Keratinocyte (primary cell): ENCODE measurements at regions not wholly inside any gene's neighbourhood (a gene's known extent, or its start where the extent isn't known, plus 50 kb on each side); places are given as distances from the start of the nearest gene placed in this dataset.
"Not testable (repeated sequence)": the region's sequence is repeated elsewhere in the genome, so short reads cannot be mapped to it uniquely, and the experiment has no call there.

ENCODE experiments used
- DNase-seq: peaks from one replicate; pipeline ENCODE4 v3.0.0-alpha.2; 2011; ENCODE audit warnings: low read depth, missing footprints, low spot score
- FAIRE-seq: peaks from 2 replicates; lab custom pipeline; 2011; peaks lifted over from hg19 to GRCh38; lab: Jason Lieb, UNC
- H2AFZ ChIP-seq: 2 replicates; pipeline ENCODE4 v1.6.0; 2012; ENCODE audit warnings: low read length, control low read depth, inconsistent platforms; ENCODE audit not compliant: control insufficient read depth
- H3K27ac ChIP-seq: 2 replicates; pipeline ENCODE4 v1.5.1; 2011; ENCODE audit warnings: low read length; ENCODE audit not compliant: control insufficient read depth, insufficient read depth
- H3K27me3 ChIP-seq: 3 replicates; pipeline ENCODE4 v1.6.0; 2011; ENCODE audit warnings: low read length; ENCODE audit not compliant: control insufficient read depth, insufficient read depth; ENCODE audit errors: extremely low read depth
- H3K36me3 ChIP-seq, 2 experiments: 2 replicates in 1 of 2; 3 replicates in 1 of 2; pipeline ENCODE4 v1.5.1; 2011; ENCODE audit warnings: low read length in 2 of 2, mild to moderate bottlenecking in 1 of 2; ENCODE audit not compliant: control insufficient read depth in 2 of 2, insufficient read depth in 2 of 2; ENCODE audit errors: extremely low read depth in 1 of 2
- H3K4me1 ChIP-seq: 3 replicates; pipeline ENCODE4 v1.5.1; 2011; ENCODE audit warnings: low read length; ENCODE audit not compliant: control insufficient read depth, insufficient read depth; ENCODE audit errors: extremely low read depth
- H3K4me2 ChIP-seq: 3 replicates; pipeline ENCODE4 v1.6.0; 2011; ENCODE audit warnings: low read depth, low read length; ENCODE audit not compliant: control insufficient read depth, insufficient read depth; ENCODE audit errors: extremely low read depth
- H3K4me3 ChIP-seq, 3 experiments: fragments of 200-600 bp in 1 of 3; sonication (generic) in 1 of 3; 2 replicates in 2 of 3; 3 replicates in 1 of 3; pipeline ENCODE4 v1.5.1; 2011 to 2016; ENCODE audit warnings: low read length in 3 of 3, mild to moderate bottlenecking in 3 of 3, control low read depth in 2 of 3, inconsistent platforms in 1 of 3, low read depth in 1 of 3, mixed read lengths in 1 of 3, mixed run types in 1 of 3, moderate library complexity in 1 of 3; ENCODE audit not compliant: control insufficient read depth in 2 of 3, insufficient read depth in 2 of 3; ENCODE audit errors: extremely low read depth in 1 of 3
- H3K79me2 ChIP-seq: 2 replicates; pipeline ENCODE4 v1.6.0; 2012; ENCODE audit warnings: low read length; ENCODE audit not compliant: control insufficient read depth, insufficient read depth
- H3K9ac ChIP-seq: 3 replicates; pipeline ENCODE4 v1.6.0; 2011; ENCODE audit warnings: low read length; ENCODE audit not compliant: control insufficient read depth, insufficient read depth; ENCODE audit errors: extremely low read depth
- H3K9me1 ChIP-seq: 3 replicates; pipeline ENCODE4 v1.6.0; 2011; ENCODE audit warnings: low read length; ENCODE audit not compliant: control insufficient read depth, insufficient read depth; ENCODE audit errors: extremely low read depth
- H3K9me3 ChIP-seq: 2 replicates; pipeline ENCODE4 v1.5.1; 2012; ENCODE audit warnings: low read depth, low read length; ENCODE audit not compliant: control insufficient read depth
- H4K20me1 ChIP-seq: 3 replicates; pipeline ENCODE4 v1.6.0; 2011; ENCODE audit warnings: low read length; ENCODE audit not compliant: control insufficient read depth, insufficient read depth; ENCODE audit errors: extremely low read depth
- CTCF ChIP-seq, 3 experiments: IDR thresholded peaks in 1 of 3; conservative IDR thresholded peaks in 1 of 3; optimal IDR thresholded peaks in 1 of 3; 2 replicates in 2 of 3; 3 replicates in 1 of 3; pipeline versions ENCODE3 to v1.5.1; 2011; ENCODE audit warnings: low read length in 3 of 3, mild to moderate bottlenecking in 3 of 3, moderate library complexity in 2 of 3, control low read depth in 1 of 3, inconsistent platforms in 1 of 3; ENCODE audit not compliant: insufficient read depth in 2 of 3; ENCODE audit errors: extremely low read depth in 1 of 3
- EZH2 ChIP-seq: IDR thresholded peaks from one replicate; pipeline ENCODE4 v1.6.1; 2012; ENCODE audit warnings: inconsistent platforms, mild to moderate bottlenecking, low read length, moderate library complexity
- dilution Hi-C: fragments of 300-500 bp; cut with MboI; formaldehyde crosslinking; loops from one replicate; pipeline ENCODE4 v1.7.0; 2020; ENCODE audit warnings: low sequenced_read_pairs; ENCODE audit not compliant: extremely low pct_ligation_motif_present

DNA sequence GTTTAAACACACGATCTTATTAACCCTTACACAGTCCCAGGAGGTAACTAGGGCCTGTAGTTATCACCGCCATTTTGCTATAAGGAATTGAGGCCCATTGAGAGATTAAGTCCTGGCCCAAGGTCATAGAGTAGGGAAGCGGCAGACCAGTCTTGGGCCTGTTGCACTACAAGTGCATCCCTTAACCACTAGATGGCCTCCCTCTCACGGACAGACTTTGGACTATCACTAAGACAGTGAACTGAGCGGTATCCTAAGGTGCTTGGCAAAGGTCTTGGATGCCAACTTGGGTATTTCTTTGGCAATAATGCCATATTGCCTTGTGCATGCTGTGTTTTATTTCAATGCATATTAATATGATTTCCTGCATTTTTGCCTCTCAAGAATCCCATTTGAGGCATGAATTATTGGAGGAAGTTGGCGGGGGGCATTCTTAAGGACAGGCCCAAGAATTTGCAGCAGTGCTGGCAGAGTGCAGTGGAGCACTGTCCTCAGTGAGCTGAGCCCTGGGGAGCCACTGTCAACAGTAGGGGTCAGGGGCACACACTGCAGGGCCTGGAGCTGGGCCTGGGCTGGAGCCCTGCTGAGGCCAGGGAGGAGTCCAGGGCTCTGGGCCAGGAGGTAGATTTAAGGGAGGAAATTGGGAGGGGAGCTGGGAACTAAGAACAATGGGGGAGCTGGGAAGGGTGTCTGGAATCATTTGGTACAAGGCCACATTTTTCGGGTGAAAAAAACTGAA lies 147.4 kb downstream of the SMIM20 start:
- FAIRE-seq: peak; percentile 26
- Histone ChIP-seq H3K9me1 (no peaks in the 10 kb centered on the region), H3K36me3 (no peaks in the 10 kb centered on the region), H3K4me2 (no peak overlapping the region), H2AFZ (no peak overlapping the region), H3K4me1 (peaks cover 8% of the 10 kb centered on the region), H4K20me1 (peaks cover 3% of the 10 kb centered on the region), H3K27ac (no peak overlapping the region), H3K9ac (no peak overlapping the region), H3K9me3 (no peaks in the 10 kb centered on the region), H3K27me3 (peaks cover 17% of the 10 kb centered on the region), H3K79me2 (no peaks in the 10 kb centered on the region), H3K4me3 (no peak overlapping the region)
- no peak for DNase-seq
- dilution Hi-C loops: no loop called here
- TF ChIP-seq EZH2: no peak
- peak; percentile 55 to 79 (median 62) for TF ChIP-seq CTCF (optimal IDR thresholded peaks at IDR 0.05 in 1 of 3, IDR thresholded peaks at IDR 0.05 in 1 of 3, conservative IDR thresholded peaks at IDR 0.05 in 1 of 3; ENCODE audit: extremely low read depth in 1 of 3, insufficient read depth in 2 of 3, low read length in 3 of 3)

DNA sequence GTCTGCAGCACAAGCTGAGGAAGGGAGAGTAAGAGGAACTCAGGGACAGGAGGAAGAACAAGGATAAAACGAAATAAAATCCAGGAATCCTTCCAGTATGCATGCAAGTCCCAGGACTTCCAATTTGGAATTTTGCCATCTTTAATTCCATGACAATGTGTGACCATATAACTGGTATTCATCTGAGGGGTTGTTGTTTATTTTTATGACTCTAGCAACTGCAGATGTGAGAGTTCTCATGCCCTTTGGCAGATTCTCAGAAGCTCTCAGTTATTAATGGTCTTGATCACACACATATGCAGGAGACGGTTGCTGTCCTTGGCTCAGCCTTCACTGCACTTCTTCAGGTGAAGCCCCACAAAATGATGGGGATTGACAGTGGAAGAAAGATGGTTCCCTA lies 148.2 kb downstream of the SMIM20 start:
- Histone ChIP-seq H3K36me3 (no peaks in the 10 kb centered on the region), H2AFZ (no peak overlapping the region), H3K9me3 (no peaks in the 10 kb centered on the region), H3K4me1 (peaks cover 8% of the 10 kb centered on the region), H3K9ac (no peak overlapping the region), H3K9me1 (no peaks in the 10 kb centered on the region), H3K79me2 (no peaks in the 10 kb centered on the region), H3K27ac (no peak overlapping the region), H3K4me2 (no peak overlapping the region), H3K4me3 (no peak overlapping the region), H4K20me1 (peaks cover 3% of the 10 kb centered on the region), H3K27me3 (peaks cover 17% of the 10 kb centered on the region)
- DNase-seq (no peak), FAIRE-seq (no peak)
- dilution Hi-C loops: no loop called here
- TF ChIP-seq EZH2 (no peak), CTCF (optimal IDR thresholded peaks at IDR 0.05 in 1 of 3, IDR thresholded peaks at IDR 0.05 in 1 of 3, conservative IDR thresholded peaks at IDR 0.05 in 1 of 3; ENCODE audit: extremely low read depth in 1 of 3, insufficient read depth in 2 of 3, low read length in 3 of 3) (no peak)

GRCh38 chr4:26064009-26064408 lies 150.0 kb downstream of the SMIM20 start:
- H3K4me3 ChIP-seq, FAIRE-seq, H3K27ac ChIP-seq, DNase-seq, H3K4me1 ChIP-seq, H3K4me2 ChIP-seq, H3K9me3 ChIP-seq, dilution Hi-C loops, H2AFZ ChIP-seq, H3K9ac ChIP-seq, H3K79me2 ChIP-seq, H4K20me1 ChIP-seq, H3K36me3 ChIP-seq, H3K9me1 ChIP-seq: not testable (repeated sequence)
- H3K27me3 ChIP-seq: peaks cover 22% of the 10 kb centered on the region
